H1 (cell line): ENCODE measurements at regions not wholly inside any gene's neighbourhood (a gene's known extent, or its start where the extent isn't known, plus 50 kb on each side); places are given as distances from the start of the nearest gene placed in this dataset.

Experiments
- CTCF ChIA-PET: fragments of 300-600 bp; sonication (Branson Sonifier 250); formaldehyde crosslinking; loops from one replicate; lab custom pipeline; 2021; ENCODE audit not compliant: partially characterized antibody; lab: Charles Lee
- POLR2A ChIA-PET: fragments of 300-600 bp; sonication (Branson Sonifier 250); formaldehyde crosslinking; loops from one replicate; lab custom pipeline; 2021; ENCODE audit warnings: inconsistent platforms; ENCODE audit not compliant: partially characterized antibody; lab: Charles Lee
- DNase-seq, 2 experiments: peaks; one replicate each; pipeline versions ENCODE4 v3.0.0 to v3.0.0-alpha.2; 2010 to 2022; ENCODE audit warnings: low spot score in 2 of 2, low read depth in 1 of 2, mixed read lengths in 1 of 2
- FAIRE-seq: peaks from 2 replicates; lab custom pipeline; 2011; peaks lifted over from hg19 to GRCh38; lab: Jason Lieb, UNC
- H2AFZ ChIP-seq: 2 replicates; pipeline ENCODE4 v1.8.1; 2012; ENCODE audit warnings: low read length, inconsistent platforms
- H2AK5ac ChIP-seq: 2 replicates; pipeline ENCODE4 v1.6.1; 2013; ENCODE audit warnings: low read depth, low read length
- H2BK120ac ChIP-seq: replicated peaks from 2 replicates; pipeline ENCODE3; 2013; ENCODE audit warnings: low read depth, low read length, inconsistent platforms
- H2BK12ac ChIP-seq: 2 replicates; pipeline ENCODE4 v1.6.1; 2013; ENCODE audit warnings: low read depth, low read length
- H2BK15ac ChIP-seq: 2 replicates; pipeline ENCODE4 v1.6.1; 2013; ENCODE audit warnings: low read length
- H2BK20ac ChIP-seq: 2 replicates; pipeline ENCODE4 v1.6.1; 2013; ENCODE audit warnings: low read length
- H2BK5ac ChIP-seq: 2 replicates; pipeline ENCODE4 v1.6.1; 2013; ENCODE audit warnings: low read depth, low read length
- H3K14ac ChIP-seq: 2 replicates; pipeline ENCODE4 v1.6.1; 2013; ENCODE audit warnings: inconsistent platforms; ENCODE audit not compliant: insufficient read length
- H3K18ac ChIP-seq: 2 replicates; pipeline ENCODE4 v1.6.1; 2013; ENCODE audit warnings: low read length; ENCODE audit errors: extremely low read depth
- H3K23ac ChIP-seq: 2 replicates; pipeline ENCODE4 v1.6.1; 2013; ENCODE audit warnings: inconsistent platforms; ENCODE audit not compliant: insufficient read length
- H3K23me2 ChIP-seq: 2 replicates; pipeline ENCODE4 v1.6.1; 2013; ENCODE audit warnings: low read depth, low read length
- H3K27ac ChIP-seq: 2 replicates; pipeline ENCODE4 v1.6.1; 2011; ENCODE audit warnings: low read depth, low read length, inconsistent platforms
- H3K27me3 ChIP-seq, 4 experiments: replicated peaks in 1 of 4; 1 replicate in 1 of 4; 2 replicates in 3 of 4; pipeline versions ENCODE4 v1.6.1 to v1.8.1; 2011 to 2013; ENCODE audit warnings: low read length in 3 of 4, mild to moderate bottlenecking in 3 of 4, inconsistent platforms in 2 of 4, mixed read lengths in 2 of 4, moderate library complexity in 1 of 4; ENCODE audit not compliant: control insufficient read depth in 3 of 4, insufficient read depth in 3 of 4; ENCODE audit errors: extremely low read depth in 1 of 4
- H3K36me3 ChIP-seq, 4 experiments: 2 replicates each; pipeline versions ENCODE4 v1.6.1 to v1.8.1; 2011 to 2013; ENCODE audit warnings: mild to moderate bottlenecking in 4 of 4, low read length in 3 of 4, moderate library complexity in 2 of 4, control low read depth in 1 of 4, inconsistent platforms in 1 of 4; ENCODE audit not compliant: insufficient read depth in 4 of 4, control insufficient read depth in 2 of 4
- H3K4ac ChIP-seq: replicated peaks from 2 replicates; pipeline ENCODE3; 2013; ENCODE audit warnings: low read length, low read depth, mixed read lengths, inconsistent platforms; ENCODE audit not compliant: insufficient read length
- H3K4me1 ChIP-seq, 4 experiments: replicated peaks in 1 of 4; 1 replicate in 1 of 4; 2 replicates in 3 of 4; pipeline versions ENCODE4 v1.6.1 to v1.8.1; 2011 to 2013; ENCODE audit warnings: low read length in 3 of 4, inconsistent platforms in 2 of 4, mixed read lengths in 1 of 4; ENCODE audit not compliant: insufficient read depth in 4 of 4, control insufficient read depth in 3 of 4
- H3K4me2 ChIP-seq, 2 experiments: 2 replicates each; pipeline versions ENCODE4 v1.6.1 to v1.8.1; 2011 to 2013; ENCODE audit warnings: low read depth in 2 of 2, low read length in 2 of 2, control low read depth in 1 of 2, inconsistent platforms in 1 of 2, mild to moderate bottlenecking in 1 of 2; ENCODE audit not compliant: insufficient read depth in 1 of 2
- H3K4me3 ChIP-seq, 4 experiments: fragments of 200-600, 300-600 bp in 1 of 4; sonication (generic), shearing (Covaris generic), sonication (Bioruptor Twin) in 1 of 4; 2 replicates each; pipeline versions ENCODE4 v1.5.1 to v1.8.1; 2011 to 2016; ENCODE audit warnings: low read length in 4 of 4, low read depth in 3 of 4, control low read depth in 2 of 4, inconsistent platforms in 2 of 4, mild to moderate bottlenecking in 2 of 4, mixed read lengths in 1 of 4, moderate library complexity in 1 of 4; ENCODE audit not compliant: insufficient read depth in 2 of 4; ENCODE audit errors: extremely low read depth in 1 of 4
- H3K56ac ChIP-seq: replicated peaks from 2 replicates; pipeline ENCODE3; 2013; ENCODE audit warnings: low read depth, mild to moderate bottlenecking, mixed read lengths, low read length, inconsistent platforms; ENCODE audit not compliant: insufficient read length
- H3K79me1 ChIP-seq: 2 replicates; pipeline ENCODE4 v1.6.1; 2013; ENCODE audit warnings: low read depth, low read length, control low read depth
- H3K79me2 ChIP-seq, 2 experiments: 2 replicates each; pipeline versions ENCODE4 v1.6.1 to v1.8.1; 2012 to 2013; ENCODE audit warnings: low read length in 2 of 2, mild to moderate bottlenecking in 2 of 2, inconsistent platforms in 1 of 2; ENCODE audit not compliant: insufficient read depth in 2 of 2, control insufficient read depth in 1 of 2
- H3K9ac ChIP-seq, 4 experiments: replicated peaks in 1 of 4; 1 replicate in 1 of 4; 2 replicates in 3 of 4; pipeline versions ENCODE4 v1.6.1 to v1.8.1; 2011 to 2013; ENCODE audit warnings: low read depth in 3 of 4, low read length in 3 of 4, control low read depth in 2 of 4, mild to moderate bottlenecking in 2 of 4, moderate library complexity in 2 of 4, inconsistent platforms in 1 of 4; ENCODE audit errors: extremely low read depth in 1 of 4
- H3K9me3 ChIP-seq, 2 experiments: 2 replicates each; pipeline versions ENCODE4 v1.6.1 to v1.8.1; 2012 to 2013; ENCODE audit warnings: mild to moderate bottlenecking in 2 of 2, moderate library complexity in 2 of 2, control low read depth in 1 of 2, inconsistent platforms in 1 of 2, low read depth in 1 of 2, low read length in 1 of 2, mixed read lengths in 1 of 2; ENCODE audit not compliant: insufficient read depth in 2 of 2
- H4K20me1 ChIP-seq, 2 experiments: replicated peaks in 1 of 2; 2 replicates each; pipeline versions ENCODE3 to v1.8.1; 2011 to 2013; ENCODE audit warnings: inconsistent platforms in 2 of 2, low read length in 2 of 2, mild to moderate bottlenecking in 1 of 2; ENCODE audit not compliant: insufficient read depth in 2 of 2, control insufficient read depth in 1 of 2
- H4K5ac ChIP-seq: 2 replicates; pipeline ENCODE4 v1.6.1; 2013; ENCODE audit warnings: low read length, low read depth, mixed read lengths, inconsistent platforms; ENCODE audit not compliant: insufficient read length
- H4K8ac ChIP-seq: 2 replicates; pipeline ENCODE4 v1.8.0; 2013; ENCODE audit warnings: mild to moderate bottlenecking, moderate library complexity, low read length, inconsistent platforms; ENCODE audit not compliant: insufficient read depth; ENCODE audit errors: extremely low read depth
- H4K91ac ChIP-seq: replicated peaks from 2 replicates; pipeline ENCODE3; 2013; ENCODE audit warnings: low read length, mixed read lengths, inconsistent platforms; ENCODE audit not compliant: insufficient read length
- EZH2 ChIP-seq: fragments of 200-600 bp; sonication (generic); IDR thresholded peaks from 2 replicates; pipeline ENCODE4 v1.7.1; 2012; ENCODE audit warnings: low read depth, mild to moderate bottlenecking, moderate library complexity, low read length, inconsistent platforms; ENCODE audit not compliant: severe bottlenecking
- HDAC6 ChIP-seq: IDR thresholded peaks from one replicate; pipeline ENCODE4 v1.7.1; 2012; ENCODE audit warnings: low read depth, mild to moderate bottlenecking, inconsistent platforms, low read length, moderate library complexity
- POU5F1 ChIP-seq: IDR thresholded peaks from 2 replicates; pipeline ENCODE4 v1.6.1; 2011; ENCODE audit warnings: low read depth, mild to moderate bottlenecking, low read length, moderate library complexity
- RAD21 ChIP-seq, 2 experiments: IDR thresholded peaks in 1 of 2; conservative IDR thresholded peaks in 1 of 2; 2 replicates each; pipeline ENCODE4 v1.6.1; 2011; ENCODE audit warnings: low read depth in 2 of 2, low read length in 2 of 2, improper control_type of control experiment in 1 of 2, inconsistent platforms in 1 of 2, mild to moderate bottlenecking in 1 of 2, moderate library complexity in 1 of 2
- RNF2 ChIP-seq: fragments of 200-900, 300-1000 bp; sonication (generic); IDR thresholded peaks from 2 replicates; pipeline ENCODE4 v1.7.1; 2016; ENCODE audit warnings: borderline replicate concordance, low read depth, mild to moderate bottlenecking, antibody characterized with exemption, low read length; ENCODE audit not compliant: poor library complexity, severe bottlenecking; ENCODE audit errors: missing control alignments
- SAP30 ChIP-seq: fragments of 300-600 bp; sonication (generic); IDR thresholded peaks from 2 replicates; pipeline ENCODE4 v1.7.1; 2012; ENCODE audit warnings: low read length, moderate library complexity, mild to moderate bottlenecking, inconsistent platforms; ENCODE audit not compliant: insufficient read depth, insufficient replicate concordance
- YY1 ChIP-seq: IDR thresholded peaks from 2 replicates; pipeline ENCODE4 v1.6.1; 2011; ENCODE audit warnings: low read depth, mild to moderate bottlenecking, low read length
- WGBS, 2 experiments: shearing (Covaris generic) in 1 of 2; methylation state at CpG; one replicate each; pipeline versions ENCODE4 v1.1.6 to v1.1.7; 2013 to 2015; ENCODE audit warnings: low lambda C conversion rate in 2 of 2, mixed read lengths in 2 of 2, inconsistent platforms in 1 of 2, low coverage in 1 of 2, missing lambda C conversion rate in 1 of 2; ENCODE audit not compliant: insufficient replicate concordance in 2 of 2, insufficient coverage in 1 of 2, insufficient read length in 1 of 2; ENCODE audit errors: extremely low coverage in 1 of 2, missing lambda C conversion rate in 1 of 2; 5-methylcytosine and 5-hydroxymethylcytosine counted together

GRCh38 chr7:63887031-63887430 is 111.6 kb upstream of the ZNF722 start:
- Histone ChIP-seq H3K4me2 (no peak overlapping the region), H3K9ac (no peak overlapping the region), H3K4ac (no peak overlapping the region), H3K56ac (no peak overlapping the region), H4K8ac (no peak overlapping the region), H2BK5ac (no peak overlapping the region), H3K23me2 (no peaks in the 10 kb centered on the region), H4K91ac (no peak overlapping the region), H4K20me1 (no peaks in the 10 kb centered on the region), H3K14ac (no peak overlapping the region), H2BK15ac (no peak overlapping the region), H4K5ac (no peak overlapping the region), H2BK20ac (no peak overlapping the region), H2AFZ (no peak overlapping the region), H3K27me3 (no peaks in the 10 kb centered on the region), H2BK12ac (no peak overlapping the region), H3K79me1 (no peaks in the 10 kb centered on the region), H3K4me3 (no peak overlapping the region), H3K4me1 (no peaks in the 10 kb centered on the region), H3K23ac (no peak overlapping the region), H3K36me3 (no peaks in the 10 kb centered on the region), H2AK5ac (no peak overlapping the region), H2BK120ac (no peak overlapping the region), H3K27ac (no peak overlapping the region), H3K79me2 (no peaks in the 10 kb centered on the region), H3K9me3 (peaks cover 66 to 91% of the 10 kb centered on the region in 2 experiments), H3K18ac (no peak overlapping the region)
- POLR2A ChIA-PET: no interaction called here
- CTCF ChIA-PET: no interaction called here
- TF ChIP-seq YY1 (no peak), RNF2 (no peak), RAD21 (IDR thresholded peaks at IDR 0.05 in 1 of 2, conservative IDR thresholded peaks at IDR 0.05 in 1 of 2; ENCODE audit: low read depth in 2 of 2, low read length in 2 of 2) (no peak), HDAC6 (no peak), EZH2 (no peak), POU5F1 (no peak), SAP30 (no peak)
- WGBS, 2 experiments: 82% methylated on average over 5 of the region's 5 CpGs; no CpG with 5 or more reads in 1 of the 2 experiments
- FAIRE-seq: no peak
- no peak for DNase-seq
